RCC 7860 (cell line): ENCODE measurements at regions not wholly inside any gene's neighbourhood (a gene's known extent, or its start where the extent isn't known, plus 50 kb on each side); places are given as distances from the start of the nearest gene placed in this dataset.
A peak's percentile ranks its signal among the peaks of the same experiment; 100 is the strongest.
"Not testable (repeated sequence)": the region's sequence is repeated elsewhere in the genome, so short reads cannot be mapped to it uniquely, and the experiment has no call there.

ENCODE experiments used
- DNase-seq: peaks from one replicate; pipeline ENCODE4 v3.0.0-alpha.2; 2015; ENCODE audit warnings: low spot score
- FAIRE-seq: peaks from 2 replicates; lab custom pipeline; 2012; peaks lifted over from hg19 to GRCh38; lab: Jason Lieb, UNC

DNA sequence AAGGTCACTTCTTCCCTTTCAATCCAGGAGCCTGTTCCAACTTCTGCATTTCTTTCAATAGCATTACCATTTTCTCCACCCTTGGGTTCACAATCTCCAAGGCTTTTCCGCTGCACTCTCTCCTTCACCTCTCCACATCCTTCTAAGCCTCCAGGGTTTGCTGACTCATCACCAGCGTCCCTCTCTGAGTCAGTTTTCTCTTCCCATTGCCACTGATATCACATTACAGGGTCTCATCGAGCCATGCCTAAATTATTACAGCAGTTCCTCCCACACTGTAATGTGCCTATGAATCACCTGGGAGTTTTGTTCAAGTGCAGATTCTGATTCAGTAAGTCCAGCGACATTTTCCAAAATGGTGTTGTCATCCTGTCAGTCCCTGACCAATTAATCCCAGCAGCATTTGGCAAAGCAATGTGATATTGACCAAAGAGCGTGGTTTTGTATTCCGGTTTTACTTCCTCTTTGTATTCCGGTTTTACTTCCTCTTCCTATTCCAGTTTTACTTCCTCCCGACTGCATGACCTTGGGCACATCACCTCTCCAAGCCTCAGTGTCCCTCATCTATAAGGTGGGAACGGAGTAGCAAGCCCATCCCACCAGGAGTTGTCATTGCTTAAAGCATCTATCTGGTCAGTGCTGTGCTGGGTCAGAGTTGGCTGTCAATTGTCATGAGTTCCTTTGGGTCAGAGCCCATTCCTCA, 208.3 kb upstream of the NBPF12 start:
- not testable (repeated sequence) for FAIRE-seq, DNase-seq

DNA sequence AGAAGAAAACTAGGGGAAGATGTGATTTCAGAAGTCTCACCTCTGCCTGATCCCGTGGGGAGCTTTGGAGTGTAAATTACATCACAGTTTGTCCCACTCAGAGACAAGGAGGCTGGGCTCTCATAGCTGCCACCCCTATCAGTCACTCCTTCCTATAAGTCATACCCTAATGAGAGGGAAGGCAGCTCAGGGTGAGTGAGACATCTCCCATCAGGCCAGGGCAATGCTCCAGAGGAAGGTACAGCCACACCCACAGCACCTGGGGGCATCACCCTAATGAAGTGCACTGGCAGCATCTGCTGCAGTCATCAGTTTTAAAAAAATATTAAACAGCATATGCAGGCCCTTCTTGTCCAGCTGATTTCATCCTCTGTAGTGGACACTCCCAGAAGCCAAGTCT, 223.1 kb upstream of the NBPF12 start:
- DNase-seq, FAIRE-seq: not testable (repeated sequence)

- FAIRE-seq = not testable (repeated sequence)
- peak; percentile 29 for DNase-seq
These were observed 227.1 kb upstream of the NBPF12 start for GRCh38 chr1:146710838-146711521.

DNA sequence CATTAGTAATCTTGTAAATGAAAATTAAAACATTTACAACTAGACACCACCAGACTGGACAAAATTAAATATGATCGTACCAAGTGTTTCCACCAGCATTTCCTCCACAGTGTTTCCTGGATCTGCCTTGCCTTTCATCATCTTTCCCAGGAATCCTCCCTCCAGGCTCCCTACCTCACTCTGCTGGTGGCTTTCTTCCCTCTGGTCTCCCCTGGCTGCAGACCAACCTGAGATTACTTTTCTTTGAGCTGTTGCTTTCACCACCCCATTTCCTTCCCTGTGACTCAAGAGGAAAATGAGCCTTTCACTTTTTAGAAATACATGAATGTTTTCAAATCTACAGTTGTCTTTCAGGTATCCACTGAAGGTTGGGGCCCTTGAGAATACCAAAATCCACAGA, 228.8 kb upstream of the NBPF12 start:
- not testable (repeated sequence) for FAIRE-seq, DNase-seq

- FAIRE-seq, DNase-seq: not testable (repeated sequence)
These were observed 233.9 kb upstream of the NBPF12 start for GRCh38 chr1:146704162-146704724.

DNA sequence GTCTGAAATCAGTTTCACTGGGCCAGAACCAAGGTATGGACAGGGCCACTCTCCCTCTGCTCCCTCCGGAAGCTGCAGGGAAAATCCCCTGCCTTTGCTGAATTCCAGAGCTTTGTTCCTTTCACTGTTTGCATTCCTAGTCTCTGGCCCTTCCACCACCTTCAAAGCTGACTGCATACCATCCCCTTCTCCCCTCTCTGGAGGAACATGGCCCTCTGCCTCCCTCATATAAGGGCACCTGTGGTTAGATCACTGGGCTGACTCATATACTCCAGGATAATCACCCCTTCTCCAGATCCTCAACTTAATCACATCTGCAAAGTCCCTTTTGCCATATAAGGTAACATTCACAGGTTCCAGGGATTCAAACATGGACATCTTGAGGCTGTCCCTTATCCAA, 236.8 kb upstream of the NBPF12 start:
- peak; percentile 85 for DNase-seq
- FAIRE-seq = not testable (repeated sequence)

DNA sequence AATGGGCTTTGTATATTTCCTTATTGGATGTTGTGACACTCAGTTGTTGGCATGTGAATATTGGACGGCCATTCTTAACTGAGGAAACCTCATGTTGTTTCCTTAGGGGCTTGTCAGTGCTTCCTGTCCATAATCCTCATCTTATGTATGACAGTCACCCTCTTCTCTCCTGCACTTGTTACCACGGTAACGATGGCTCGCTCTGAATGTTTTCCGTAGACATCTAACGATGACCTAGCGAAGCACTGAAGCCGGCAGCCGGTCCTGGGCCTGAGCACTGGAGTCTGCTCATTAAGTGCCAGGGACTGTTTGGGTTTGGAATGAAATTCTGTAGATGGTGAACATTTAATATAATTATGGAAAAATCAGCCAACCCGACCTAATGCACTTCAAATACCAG, 242.7 kb upstream of the NBPF12 start:
- DNase-seq, FAIRE-seq: not testable (repeated sequence)

- FAIRE-seq, DNase-seq: not testable (repeated sequence)
These were observed 246.3 kb upstream of the NBPF12 start for GRCh38 chr1:146691798-146692197.

DNA sequence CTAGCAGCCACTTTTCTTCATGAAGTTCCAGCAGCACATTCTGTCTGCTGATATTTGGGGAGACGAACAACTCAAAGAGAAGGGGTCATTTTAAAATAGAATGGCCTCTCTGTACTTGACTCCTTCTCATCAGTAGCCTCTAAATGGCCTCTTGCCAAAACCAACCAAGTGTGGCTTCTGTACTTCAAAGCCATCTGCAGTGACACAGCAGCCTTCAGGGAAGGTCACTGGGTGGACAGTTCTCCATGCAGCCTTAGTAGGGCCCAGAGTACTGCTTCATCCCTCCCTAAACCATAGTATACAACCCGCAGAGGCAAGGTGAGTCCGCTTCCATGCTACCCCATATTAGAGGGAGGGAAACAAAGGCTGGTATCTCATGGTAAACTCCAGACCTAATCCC, 249.2 kb upstream of the NBPF12 start:
- not testable (repeated sequence) for FAIRE-seq

GRCh38 chr1:146686777-146687366, 251.3 kb upstream of the NBPF12 start:
- DNase-seq, FAIRE-seq: not testable (repeated sequence)

More for the DNA sequence above, 249.2 kb upstream of the NBPF12 start:
- not testable (repeated sequence) for DNase-seq

DNA sequence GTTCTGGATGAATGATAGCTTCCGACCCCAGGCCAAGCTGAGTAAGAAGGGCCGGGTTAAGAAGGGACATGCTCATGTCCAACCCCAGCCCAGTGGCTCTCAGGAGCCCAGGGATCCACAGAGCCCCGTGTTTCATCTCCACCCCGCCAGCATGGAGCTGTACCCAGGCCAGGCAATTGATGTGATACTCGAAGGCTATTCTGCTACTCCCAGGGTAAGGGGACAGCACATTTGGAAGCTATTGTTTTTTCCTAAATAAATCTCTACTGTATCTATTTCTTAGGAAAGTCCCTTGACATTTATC, 255.0 kb upstream of the NBPF12 start:
- not testable (repeated sequence) for DNase-seq, FAIRE-seq

DNA sequence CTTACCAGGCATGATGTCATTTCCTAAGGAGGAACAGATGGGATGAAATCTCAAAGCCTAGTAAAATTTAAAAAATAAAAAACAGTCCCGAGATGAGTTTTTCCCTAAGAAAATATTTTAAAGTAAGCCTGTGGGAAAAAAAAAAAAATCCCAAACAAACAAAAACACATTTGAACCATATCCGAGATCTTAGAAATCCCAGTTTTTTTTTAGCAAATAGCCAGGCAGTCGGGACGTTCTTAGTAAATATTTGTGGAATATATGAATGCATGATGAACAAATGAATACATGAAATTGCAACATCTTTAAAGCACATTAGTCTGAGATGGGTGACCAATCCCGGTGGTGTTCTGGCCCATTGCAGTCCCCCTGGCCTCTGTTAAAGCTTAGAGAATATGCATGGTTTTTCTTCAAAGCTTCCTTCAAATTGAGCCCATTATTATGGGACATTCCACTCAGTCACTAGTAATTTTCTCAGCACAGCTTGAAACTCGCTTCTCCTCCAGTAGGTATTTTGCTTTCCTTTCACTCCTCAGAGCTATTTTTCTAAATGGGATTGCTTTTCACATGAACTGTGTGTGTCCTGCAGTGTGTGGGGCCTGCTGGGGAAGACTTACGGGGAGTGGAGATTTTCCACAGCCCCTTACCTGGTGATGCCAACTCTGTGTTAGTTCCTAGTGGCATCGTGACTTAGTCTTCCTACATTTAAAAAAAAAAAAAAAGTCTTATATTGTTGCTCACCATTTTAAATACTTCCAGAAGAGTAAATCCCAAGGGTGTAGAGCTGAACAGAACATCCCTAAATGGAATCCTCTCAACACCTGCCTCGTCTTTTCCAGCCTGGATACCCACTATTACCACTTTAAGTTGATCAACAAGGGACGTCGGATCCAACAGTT, 255.6 kb upstream of the NBPF12 start:
- DNase-seq, FAIRE-seq: not testable (repeated sequence)

- DNase-seq, FAIRE-seq: not testable (repeated sequence)
These were observed 264.3 kb upstream of the NBPF12 start for GRCh38 chr1:146673729-146674299.

- FAIRE-seq, DNase-seq: not testable (repeated sequence)
These were observed 265.5 kb upstream of the NBPF12 start for GRCh38 chr1:146672608-146673007.

GRCh38 chr1:146671588-146671987, 266.5 kb upstream of the NBPF12 start:
- not testable (repeated sequence) for FAIRE-seq, DNase-seq

GRCh38 chr1:146670832-146671566, 267.1 kb upstream of the NBPF12 start:
- not testable (repeated sequence) for DNase-seq

GRCh38 chr1:146666275-146666674, 271.8 kb upstream of the NBPF12 start:
- not testable (repeated sequence) for FAIRE-seq, DNase-seq

More at GRCh38 chr1:146670832-146671566, 267.1 kb upstream of the NBPF12 start:
- FAIRE-seq = not testable (repeated sequence)

- not testable (repeated sequence) for DNase-seq, FAIRE-seq
These were observed 277.9 kb upstream of the NBPF12 start for GRCh38 chr1:146660242-146660641.
